Neural crest cell (in vitro differentiated cells): ENCODE measurements at regions not wholly inside any gene's neighbourhood (a gene's known extent, or its start where the extent isn't known, plus 50 kb on each side); places are given as distances from the start of the nearest gene placed in this dataset.
"Not testable (repeated sequence)": the region's sequence is repeated elsewhere in the genome, so short reads cannot be mapped to it uniquely, and the experiment has no call there.

ENCODE experiments used
- DNase-seq: peaks from one replicate; pipeline ENCODE4 v3.0.0; 2021; ENCODE audit warnings: low read depth, mixed read lengths, low spot score
- H3K27ac Mint-ChIP-seq: one replicate; pipeline ENCODE4 v1.8.0; 2021; ENCODE audit warnings: mild to moderate bottlenecking, mixed read lengths; ENCODE audit not compliant: unreplicated experiment
- H3K27me3 Mint-ChIP-seq: 2 replicates; pipeline ENCODE4 v1.8.0; 2021; ENCODE audit warnings: low read depth, mild to moderate bottlenecking, mixed read lengths
- H3K36me3 Mint-ChIP-seq: 2 replicates; pipeline ENCODE4 v1.8.0; 2021; ENCODE audit warnings: low read depth, mild to moderate bottlenecking, mixed read lengths
- H3K4me1 Mint-ChIP-seq: 2 replicates; pipeline ENCODE4 v1.8.0; 2021; ENCODE audit warnings: mixed read lengths
- H3K4me3 Mint-ChIP-seq: one replicate; pipeline ENCODE4 v1.8.0; 2021; ENCODE audit warnings: mild to moderate bottlenecking, mixed read lengths
- H3K9me3 Mint-ChIP-seq: 2 replicates; pipeline ENCODE4 v1.8.0; 2021; ENCODE audit warnings: mixed read lengths
- CTCF ChIP-seq: fragments of 200-600 bp; sonication (generic); conservative IDR thresholded peaks from 2 replicates; pipeline ENCODE4 v1.5.0; 2021; ENCODE audit warnings: antibody characterized with exemption, mild to moderate bottlenecking

- peaks cover 3% of the 10 kb centered on the region for H3K9me3 Mint-ChIP-seq
- H3K4me3 Mint-ChIP-seq, result no peak overlapping the region
- no peak for TF ChIP-seq CTCF
- H3K27ac Mint-ChIP-seq, result no peak overlapping the region
- H3K27me3 Mint-ChIP-seq, result no peaks in the 10 kb centered on the region
- peaks cover 3% of the 10 kb centered on the region for H3K36me3 Mint-ChIP-seq
- peaks cover 7% of the 10 kb centered on the region for H3K4me1 Mint-ChIP-seq
- no peak for DNase-seq
Observed at GRCh38 chr1:219550201-219550600, 62.7 kb downstream of the ZC3H11B start.

DNA sequence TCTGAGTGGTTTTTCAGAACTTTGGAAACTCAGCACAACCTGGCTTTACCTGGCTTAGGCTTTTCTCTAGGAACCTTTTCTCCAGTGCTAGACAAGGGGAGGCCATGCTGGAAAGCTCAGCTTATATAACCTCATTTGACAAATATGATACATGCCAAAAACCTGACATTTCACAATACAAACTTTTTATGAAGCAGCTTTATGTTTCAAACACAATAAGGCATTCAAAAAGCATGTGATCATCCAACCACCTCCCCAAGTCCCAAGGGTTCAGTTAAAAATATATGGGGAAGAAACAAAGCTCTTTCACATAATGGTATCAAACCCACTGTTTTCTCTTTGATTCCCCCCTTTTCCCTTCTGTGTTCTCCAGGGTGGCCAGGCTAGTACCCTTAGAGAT, 63.7 kb downstream of the ZC3H11B start:
- H3K4me1 Mint-ChIP-seq, result no peaks in the 10 kb centered on the region
- H3K36me3 Mint-ChIP-seq, result peaks cover 8% of the 10 kb centered on the region
- H3K9me3 Mint-ChIP-seq, result peaks cover 8% of the 10 kb centered on the region
- TF ChIP-seq CTCF, result no peak
- peak overlapping the region; percentile 67 for H3K27ac Mint-ChIP-seq
- no peak overlapping the region for H3K4me3 Mint-ChIP-seq
- H3K27me3 Mint-ChIP-seq, result no peaks in the 10 kb centered on the region
- DNase-seq, result no peak

- no peak for TF ChIP-seq CTCF
- Mint-ChIP-seq H3K27ac (no peak overlapping the region), H3K4me3 (no peak overlapping the region), H3K4me1 (no peaks in the 10 kb centered on the region), H3K27me3 (no peaks in the 10 kb centered on the region), H3K9me3 (peaks cover 10% of the 10 kb centered on the region), H3K36me3 (peaks cover 8% of the 10 kb centered on the region)
- DNase-seq, result no peak
Observed at GRCh38 chr1:219548386-219548785, 64.5 kb downstream of the ZC3H11B start.

DNA sequence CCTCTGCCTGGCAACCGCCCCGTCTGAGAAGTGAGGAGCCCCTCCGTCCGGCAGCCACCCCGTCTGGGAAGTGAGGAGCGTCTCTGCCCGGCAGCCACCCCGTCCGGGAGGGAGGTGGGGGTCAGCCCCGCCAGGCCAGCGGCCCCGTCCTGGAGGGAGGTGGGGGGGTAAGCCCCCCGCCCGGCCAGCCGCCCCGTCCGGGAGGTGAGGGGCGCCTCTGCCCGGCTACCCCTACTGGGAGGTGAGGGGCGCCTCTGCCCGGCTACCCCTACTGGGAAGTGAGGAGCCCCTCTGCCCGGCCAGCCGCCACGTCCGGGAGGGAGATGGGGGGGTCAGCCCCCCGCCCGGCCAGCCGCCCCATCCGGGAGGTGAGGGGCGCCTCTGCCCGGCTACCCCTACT, 67.1 kb downstream of the ZC3H11B start:
- not testable (repeated sequence) for H3K4me3 Mint-ChIP-seq, H3K4me1 Mint-ChIP-seq, H3K27me3 Mint-ChIP-seq, H3K27ac Mint-ChIP-seq, DNase-seq, H3K36me3 Mint-ChIP-seq
- H3K9me3 Mint-ChIP-seq, result peaks cover 10% of the 10 kb centered on the region

DNA sequence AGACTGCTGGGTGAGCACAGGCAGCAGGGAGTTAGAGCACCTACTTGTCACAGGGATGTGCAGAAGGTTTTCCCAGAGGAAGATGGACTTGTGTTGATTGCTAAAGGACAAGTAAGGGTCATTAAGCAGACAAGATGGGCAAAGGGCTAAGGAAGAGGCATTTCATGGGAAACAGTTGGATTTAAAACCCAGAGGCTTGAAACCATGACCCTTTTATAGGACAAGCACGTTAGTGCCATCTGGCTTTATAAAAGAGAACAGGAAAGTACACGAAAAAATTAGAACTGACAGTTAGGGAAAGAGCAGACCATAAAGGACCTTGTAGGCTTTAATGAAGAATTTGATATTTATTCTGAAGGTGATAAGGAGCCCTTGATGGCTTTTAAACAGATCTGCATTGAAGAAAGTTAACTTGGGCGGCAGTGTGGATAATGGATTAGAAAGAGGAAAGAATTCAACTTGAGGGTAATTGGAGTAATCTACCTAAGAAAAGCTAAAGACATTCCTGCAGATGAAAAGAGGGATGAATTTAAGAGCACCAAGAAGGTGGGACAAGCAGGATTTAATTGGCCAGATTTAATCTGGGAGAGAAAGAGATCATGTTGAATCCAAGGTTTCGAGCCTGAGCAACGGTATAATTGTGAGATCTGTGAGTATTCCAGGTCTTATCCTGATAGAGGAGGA, 68.6 kb downstream of the ZC3H11B start:
- DNase-seq, result no peak
- H3K4me3 Mint-ChIP-seq, result no peak overlapping the region
- H3K27me3 Mint-ChIP-seq, result no peaks in the 10 kb centered on the region
- H3K9me3 Mint-ChIP-seq, result peaks cover 10% of the 10 kb centered on the region
- H3K36me3 Mint-ChIP-seq, result peaks cover 8% of the 10 kb centered on the region
- H3K27ac Mint-ChIP-seq, result no peak overlapping the region
- no peak for TF ChIP-seq CTCF
- no peaks in the 10 kb centered on the region for H3K4me1 Mint-ChIP-seq

DNA sequence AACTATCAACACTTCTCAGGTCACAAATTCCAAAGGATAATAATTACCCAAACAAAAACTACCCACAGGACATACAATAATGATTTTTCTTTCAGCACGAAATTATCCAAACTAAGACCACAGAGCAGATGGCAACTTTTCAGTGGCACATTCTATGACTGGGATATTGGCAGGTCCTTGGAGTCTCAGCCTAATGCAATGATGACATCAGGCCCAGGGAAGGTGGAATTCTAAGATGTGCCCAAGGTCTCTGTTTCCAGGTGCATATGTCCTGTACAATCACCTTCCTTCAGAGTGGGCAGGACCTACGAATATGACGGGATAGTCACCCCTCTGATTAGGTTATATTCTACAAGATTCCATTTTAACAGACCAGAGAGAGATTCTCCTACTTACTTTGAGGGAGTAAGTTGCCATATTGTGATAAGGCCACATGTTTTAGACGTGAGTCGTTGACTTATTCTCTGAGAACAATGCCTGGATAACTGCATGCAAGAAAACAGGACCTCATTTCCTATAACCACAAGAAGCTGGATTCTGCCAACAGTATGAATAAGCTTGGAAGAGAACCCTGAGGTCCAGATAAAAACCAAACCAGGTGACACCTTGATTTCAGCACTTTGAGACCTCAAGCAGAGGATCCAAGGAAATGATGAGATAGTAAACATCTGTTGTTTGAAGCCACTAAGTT, 69.9 kb downstream of the ZC3H11B start:
- no peak for DNase-seq
- Mint-ChIP-seq H3K4me3 (no peak overlapping the region), H3K4me1 (peaks cover 4% of the 10 kb centered on the region), H3K9me3 (peaks cover 10% of the 10 kb centered on the region), H3K36me3 (peaks cover 8% of the 10 kb centered on the region), H3K27me3 (no peaks in the 10 kb centered on the region), H3K27ac (no peak overlapping the region)
- no peak for TF ChIP-seq CTCF
